H9 (cell line): ENCODE measurements at regions not wholly inside any gene's neighbourhood (a gene's known extent, or its start where the extent isn't known, plus 50 kb on each side); places are given as distances from the start of the nearest gene placed in this dataset.

ENCODE experiments used
- DNase-seq: peaks from one replicate; pipeline ENCODE4 v3.0.0-alpha.2; 2017
- H2AFZ ChIP-seq: one replicate; pipeline ENCODE4 v1.6.1; 2013; ENCODE audit warnings: mild to moderate bottlenecking, low read length, control low read depth, moderate library complexity
- H2AK5ac ChIP-seq: 2 replicates; pipeline ENCODE4 v1.6.1; 2013; ENCODE audit warnings: low read length, control low read depth, mixed read lengths; ENCODE audit not compliant: insufficient read length
- H2BK120ac ChIP-seq: one replicate; pipeline ENCODE4 v1.6.1; 2013; ENCODE audit warnings: low read depth, mild to moderate bottlenecking, low read length, control low read depth, inconsistent platforms; ENCODE audit not compliant: poor library complexity, severe bottlenecking
- H2BK12ac ChIP-seq: 2 replicates; pipeline ENCODE4 v1.6.1; 2013; ENCODE audit warnings: low read length, control low read depth, mixed read lengths, low read depth; ENCODE audit not compliant: insufficient read length
- H2BK15ac ChIP-seq: 2 replicates; pipeline ENCODE4 v1.6.1; 2013; ENCODE audit warnings: low read depth, low read length, control low read depth
- H2BK20ac ChIP-seq: one replicate; pipeline ENCODE4 v1.6.1; 2013; ENCODE audit warnings: low read depth, mild to moderate bottlenecking, low read length, control low read depth, inconsistent platforms; ENCODE audit not compliant: poor library complexity, severe bottlenecking
- H2BK5ac ChIP-seq: 2 replicates; pipeline ENCODE4 v1.6.1; 2013; ENCODE audit warnings: low read length, control low read depth, mixed read lengths; ENCODE audit not compliant: insufficient read length
- H3K14ac ChIP-seq: 2 replicates; pipeline ENCODE4 v1.6.1; 2013; ENCODE audit warnings: low read length, control low read depth; ENCODE audit not compliant: insufficient read depth
- H3K18ac ChIP-seq: 2 replicates; pipeline ENCODE4 v1.6.1; 2013; ENCODE audit warnings: low read depth, mild to moderate bottlenecking, mixed read lengths, low read length, control low read depth; ENCODE audit not compliant: insufficient read length
- H3K23ac ChIP-seq: 2 replicates; pipeline ENCODE4 v1.6.1; 2013; ENCODE audit warnings: low read length, control low read depth, mixed read lengths, low read depth; ENCODE audit not compliant: insufficient read length
- H3K23me2 ChIP-seq: 2 replicates; pipeline ENCODE4 v1.6.1; 2013; ENCODE audit warnings: low read depth, mild to moderate bottlenecking, mixed read lengths, low read length, control low read depth; ENCODE audit not compliant: insufficient read length, poor library complexity, severe bottlenecking
- H3K27ac ChIP-seq: 2 replicates; pipeline ENCODE4 v1.5.1; 2013; ENCODE audit warnings: low read length, control low read depth, mixed read lengths, low read depth; ENCODE audit not compliant: insufficient read length
- H3K27me3 ChIP-seq: 2 replicates; pipeline ENCODE4 v1.6.1; 2013; ENCODE audit warnings: low read length, control low read depth, inconsistent platforms; ENCODE audit not compliant: insufficient read depth
- H3K4ac ChIP-seq: 2 replicates; pipeline ENCODE4 v1.6.1; 2013; ENCODE audit warnings: low read depth, mild to moderate bottlenecking, control low read depth, inconsistent platforms, low read length, moderate library complexity
- H3K4me1 ChIP-seq: 2 replicates; pipeline ENCODE4 v1.6.1; 2013; ENCODE audit warnings: low read length, control low read depth, inconsistent platforms; ENCODE audit not compliant: insufficient read depth
- H3K4me2 ChIP-seq: 2 replicates; pipeline ENCODE4 v1.6.1; 2013; ENCODE audit warnings: low read length, control low read depth, mixed read lengths; ENCODE audit not compliant: insufficient read length, insufficient read depth
- H3K56ac ChIP-seq: 2 replicates; pipeline ENCODE4 v1.6.1; 2013; ENCODE audit warnings: low read depth, mild to moderate bottlenecking, mixed read lengths, low read length, control low read depth; ENCODE audit not compliant: insufficient read length
- H3K79me1 ChIP-seq: 2 replicates; pipeline ENCODE4 v1.6.1; 2013; ENCODE audit warnings: low read depth, mild to moderate bottlenecking, moderate library complexity, low read length, control low read depth, inconsistent platforms; ENCODE audit not compliant: insufficient read depth, poor library complexity, severe bottlenecking
- H3K79me2 ChIP-seq: 2 replicates; pipeline ENCODE4 v1.6.1; 2013; ENCODE audit warnings: low read length, control low read depth, inconsistent platforms; ENCODE audit not compliant: insufficient read depth
- H3K9ac ChIP-seq: 2 replicates; pipeline ENCODE4 v1.6.1; 2013; ENCODE audit warnings: low read length, control low read depth, mixed read lengths; ENCODE audit not compliant: insufficient read length; ENCODE audit errors: extremely low read depth
- H3K9me3 ChIP-seq: one replicate; pipeline ENCODE4 v1.6.1; 2013; ENCODE audit warnings: low read depth, low read length, inconsistent platforms; ENCODE audit not compliant: control insufficient read depth
- H3T11ph ChIP-seq: one replicate; pipeline ENCODE4 v1.6.1; 2013; ENCODE audit warnings: mild to moderate bottlenecking, low read length, control low read depth, inconsistent platforms
- H4K20me1 ChIP-seq: one replicate; pipeline ENCODE4 v1.6.1; 2013; ENCODE audit not compliant: control insufficient read depth, insufficient read length, insufficient read depth
- H4K5ac ChIP-seq: 2 replicates; pipeline ENCODE4 v1.6.1; 2013; ENCODE audit warnings: low read depth, mild to moderate bottlenecking, mixed read lengths, low read length, control low read depth; ENCODE audit not compliant: insufficient read length
- H4K8ac ChIP-seq: replicated peaks from 2 replicates; pipeline ENCODE4 v1.6.1; 2013; ENCODE audit warnings: low read length, control low read depth, mixed read lengths, low read depth; ENCODE audit not compliant: insufficient read length
- H4K91ac ChIP-seq: 2 replicates; pipeline ENCODE4 v1.6.1; 2013; ENCODE audit warnings: low read depth, mild to moderate bottlenecking, moderate library complexity, mixed read lengths, low read length, control low read depth; ENCODE audit not compliant: insufficient read length
- H3K27ac Mint-ChIP-seq, 3 experiments: 2 replicates in 2 of 3; 3 replicates in 1 of 3; pipeline ENCODE4 v1.8.0; 2020 to 2021; ENCODE audit warnings: mixed read lengths in 3 of 3, mild to moderate bottlenecking in 1 of 3, moderate library complexity in 1 of 3
- H3K27me3 Mint-ChIP-seq: 2 replicates; pipeline ENCODE4 v1.8.0; 2021; ENCODE audit warnings: low read depth, mild to moderate bottlenecking, moderate library complexity, mixed read lengths
- H3K36me3 Mint-ChIP-seq, 3 experiments: 2 replicates in 2 of 3; 3 replicates in 1 of 3; pipeline ENCODE4 v1.8.0; 2020 to 2021; ENCODE audit warnings: low read depth in 3 of 3, mixed read lengths in 3 of 3; ENCODE audit not compliant: insufficient read depth in 1 of 3
- H3K4me1 Mint-ChIP-seq, 2 experiments: 2 replicates each; pipeline ENCODE4 v1.8.0; 2020; ENCODE audit warnings: mixed read lengths in 2 of 2
- H3K4me3 Mint-ChIP-seq, 2 experiments: 2 replicates in 1 of 2; 3 replicates in 1 of 2; pipeline ENCODE4 v1.8.0; 2020 to 2021; ENCODE audit warnings: mild to moderate bottlenecking in 2 of 2, mixed read lengths in 2 of 2, moderate library complexity in 1 of 2
- H3K9me3 Mint-ChIP-seq, 2 experiments: 2 replicates in 1 of 2; 3 replicates in 1 of 2; pipeline ENCODE4 v1.8.0; 2020; ENCODE audit warnings: mild to moderate bottlenecking in 2 of 2, mixed read lengths in 2 of 2, moderate library complexity in 1 of 2
- CTCF ChIP-seq: fragments of 200-600 bp; sonication (generic); conservative IDR thresholded peaks from 3 replicates; pipeline ENCODE4 v1.8.0; 2021; ENCODE audit warnings: antibody characterized with exemption, mild to moderate bottlenecking
- WGBS: extraction: QIAGEN DNeasy Blood & Tissue Kit; methylation state at CpG from one replicate; pipeline ENCODE4 v1.1.7; 2013; ENCODE audit warnings: missing lambda C conversion rate, low lambda C conversion rate, mixed read lengths; ENCODE audit not compliant: insufficient read length; ENCODE audit errors: extremely low coverage; 5-methylcytosine and 5-hydroxymethylcytosine counted together

- no peak overlapping the region for H3K14ac ChIP-seq
- peaks cover 3 to 5% (median 3%) of the 10 kb centered on the region in 3 experiments; a peak in 4 of 7 replicates for H3K36me3 Mint-ChIP-seq
- TF ChIP-seq CTCF, result no peak
- no peak overlapping the region for H3K27ac Mint-ChIP-seq
- no peak overlapping the region for H3K56ac ChIP-seq
- H3K9me3 ChIP-seq, result no peaks in the 10 kb centered on the region
- DNase-seq, result no peak
- no peak overlapping the region for H3K18ac ChIP-seq
- no peak overlapping the region for H2BK15ac ChIP-seq
- no peak overlapping the region for H3K4me3 Mint-ChIP-seq
- H3K4ac ChIP-seq, result no peak overlapping the region
- H3K9me3 Mint-ChIP-seq, result peaks cover 7 to 8% of the 10 kb centered on the region in 2 experiments
- no peak overlapping the region for H4K8ac ChIP-seq
- H4K20me1 ChIP-seq, result no peaks in the 10 kb centered on the region
- no peaks in the 10 kb centered on the region for H3K23me2 ChIP-seq
- H3K79me2 ChIP-seq, result no peaks in the 10 kb centered on the region
- H2BK12ac ChIP-seq, result no peak overlapping the region
- H2BK5ac ChIP-seq, result no peak overlapping the region
- H3K27me3 ChIP-seq, result no peaks in the 10 kb centered on the region
- no peak overlapping the region for H2BK20ac ChIP-seq
- no peak overlapping the region for H4K5ac ChIP-seq
- H2BK120ac ChIP-seq, result no peak overlapping the region
- no peak overlapping the region for H4K91ac ChIP-seq
- H3K23ac ChIP-seq, result no peak overlapping the region
- H3T11ph ChIP-seq, result no peak overlapping the region
- H3K79me1 ChIP-seq, result no peaks in the 10 kb centered on the region
- H3K4me2 ChIP-seq, result no peak overlapping the region
- H3K27ac ChIP-seq, result no peak overlapping the region
- peaks cover 28% of the 10 kb centered on the region for H3K27me3 Mint-ChIP-seq
- WGBS, result no CpG with 5 or more reads among the region's 5 CpGs
- no peaks in the 10 kb centered on the region for H3K4me1 Mint-ChIP-seq
- H2AFZ ChIP-seq, result no peak overlapping the region
- H3K9ac ChIP-seq, result no peak overlapping the region
- H3K4me1 ChIP-seq, result no peaks in the 10 kb centered on the region
- H2AK5ac ChIP-seq, result no peak overlapping the region
These were observed 113.3 kb downstream of the IRF8 start for GRCh38 chr16:86012221-86012620.
